NCI-H524 treated with DMSO at 0.1 percent for 48 hours (cell line): ENCODE measurements at regions not wholly inside any gene's neighbourhood (a gene's known extent, or its start where the extent isn't known, plus 50 kb on each side); places are given as distances from the start of the nearest gene placed in this dataset.
A peak's percentile ranks its signal among the peaks of the same experiment; 100 is the strongest.

Source experiments
- DNase-seq: peaks from one replicate; lab custom pipeline; 2025; lab: John Stamatoyannopoulos, UW

DNA sequence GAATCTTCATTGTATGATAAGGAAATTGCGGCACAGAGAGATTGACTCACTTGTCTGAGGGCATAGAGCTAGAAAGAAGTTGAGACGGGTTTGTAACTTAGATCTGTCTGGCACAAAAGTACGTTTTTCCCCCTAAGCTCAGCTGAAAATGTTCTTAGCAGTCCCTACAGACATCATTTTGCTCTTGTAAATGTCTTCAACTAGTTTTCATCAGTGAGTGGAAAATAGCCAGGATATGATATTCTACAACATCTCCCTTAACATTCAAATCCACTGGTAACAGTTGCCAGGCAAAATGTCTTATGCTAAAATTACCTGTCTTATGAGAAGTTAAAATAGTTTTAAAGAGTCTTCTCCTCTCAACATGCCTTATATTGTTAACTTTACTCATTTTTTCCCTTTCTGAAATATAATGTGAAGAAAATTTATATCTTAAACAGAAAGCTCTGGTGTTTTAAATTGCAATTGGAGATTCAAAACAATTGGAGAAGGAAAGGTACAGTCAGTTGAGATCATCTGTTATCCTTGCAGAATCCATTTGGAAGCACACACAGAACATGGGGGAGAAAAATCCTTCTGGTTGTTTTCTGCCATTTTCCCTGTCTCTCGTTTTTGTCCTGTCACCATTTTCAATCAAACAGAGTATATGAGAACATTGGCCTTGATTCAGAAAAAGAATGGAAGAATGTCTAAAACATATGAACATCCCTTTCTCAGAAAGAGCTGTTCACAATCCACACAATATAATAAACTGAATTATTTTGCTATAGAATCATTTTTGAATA lies 255.0 kb downstream of the TRIB2 start:
- DNase-seq, result no peak

DNA sequence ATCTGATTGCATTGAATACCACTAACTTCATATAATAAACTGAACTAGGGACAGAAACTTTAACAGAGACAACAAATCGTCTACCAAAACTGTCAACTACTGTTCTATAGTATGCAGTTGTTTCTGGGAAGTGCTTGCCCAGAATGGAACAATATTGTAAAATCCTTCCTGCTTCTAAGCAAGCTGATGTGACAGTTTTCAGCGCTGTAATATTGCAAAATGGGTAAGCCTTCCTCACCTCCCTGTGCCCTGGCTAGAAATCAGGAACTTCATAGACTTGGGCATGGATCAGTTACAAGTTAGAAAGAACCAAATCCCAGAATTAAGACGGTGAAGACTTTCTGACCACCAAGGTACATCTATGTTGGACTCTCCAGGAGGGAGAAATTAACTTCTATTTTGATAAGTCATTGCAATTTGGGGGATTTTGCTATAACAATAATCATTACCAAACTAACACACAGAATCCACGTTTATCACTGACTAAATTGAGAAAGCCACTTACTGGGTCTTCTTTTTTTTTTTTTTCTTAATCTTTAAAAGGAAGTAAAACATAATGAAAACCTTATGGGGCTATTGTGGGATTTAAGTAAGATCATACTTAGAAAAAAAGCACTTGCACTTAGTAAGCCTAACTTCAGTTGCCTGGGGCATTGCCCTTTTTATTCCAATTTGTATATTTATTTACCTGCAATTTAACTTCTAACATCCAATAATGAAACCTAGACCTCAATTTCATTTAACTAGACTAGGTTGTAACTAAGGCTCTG lies 261.5 kb downstream of the TRIB2 start:
- DNase-seq, result no peak

DNA sequence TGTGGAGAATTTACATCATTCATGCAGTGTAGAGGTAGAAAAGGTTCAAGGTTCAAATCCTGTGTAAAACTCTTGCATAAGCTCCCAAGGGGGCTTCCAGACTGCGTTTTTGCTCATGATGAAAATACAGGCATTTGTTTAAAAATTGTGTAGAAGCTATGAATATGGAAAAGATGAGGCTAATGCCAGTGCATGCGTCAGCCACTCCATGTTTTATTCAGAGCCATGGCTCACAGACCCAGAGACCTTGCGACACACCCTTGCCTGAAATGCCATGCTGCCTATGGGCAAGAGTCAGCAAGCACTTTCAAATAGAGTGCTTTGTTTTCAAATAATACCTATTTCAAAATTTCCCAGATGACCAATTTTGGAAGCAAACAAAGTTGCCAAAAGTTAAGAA lies 262.3 kb downstream of the TRIB2 start:
- no peak for DNase-seq

GRCh38 chr2:12980817-12981216 lies 264.1 kb downstream of the TRIB2 start:
- DNase-seq, result no peak

DNA sequence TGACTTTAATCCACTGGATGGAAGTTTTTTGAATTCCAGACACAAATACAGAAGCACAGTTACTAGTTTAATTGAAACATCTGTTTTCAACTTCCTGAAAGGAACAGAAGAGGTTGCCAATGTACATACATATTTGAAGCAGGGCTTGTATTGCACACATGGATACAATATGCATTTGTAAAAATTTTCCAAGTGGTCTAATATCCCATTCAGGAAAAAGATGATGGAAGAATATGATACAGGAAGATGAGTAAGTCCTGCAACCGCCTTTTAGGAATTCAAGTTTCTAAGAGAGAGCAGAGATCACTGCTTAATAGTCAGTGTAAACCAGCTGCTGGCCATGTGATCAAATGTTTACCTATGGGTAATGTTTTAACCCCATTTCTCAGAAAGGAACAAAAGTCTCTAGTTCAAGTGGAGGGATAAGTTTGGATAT lies 265.4 kb downstream of the TRIB2 start:
- DNase-seq, result no peak

GRCh38 chr2:12987246-12987645 lies 270.5 kb downstream of the TRIB2 start:
- no peak for DNase-seq

GRCh38 chr2:12988279-12988678 lies 271.5 kb downstream of the TRIB2 start:
- no peak for DNase-seq

DNA sequence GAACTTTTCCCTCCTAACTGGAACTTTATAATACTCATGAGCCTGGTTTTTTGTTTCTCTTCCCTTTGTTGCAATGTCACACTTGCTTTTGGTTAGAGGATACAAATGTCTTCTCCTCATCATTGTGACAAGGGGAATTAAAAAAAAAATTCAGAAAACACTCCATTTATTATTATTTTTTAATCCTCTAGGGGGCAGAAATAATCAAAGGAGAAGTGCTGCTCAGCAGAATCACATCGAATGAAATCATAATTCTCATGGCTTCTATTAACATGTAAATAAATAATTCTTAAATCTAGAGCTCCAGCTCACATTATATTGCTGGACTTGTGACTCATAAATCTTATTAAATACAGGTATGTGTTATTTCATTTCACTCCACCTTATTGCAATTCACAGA lies 273.8 kb downstream of the TRIB2 start:
- no peak for DNase-seq

DNA sequence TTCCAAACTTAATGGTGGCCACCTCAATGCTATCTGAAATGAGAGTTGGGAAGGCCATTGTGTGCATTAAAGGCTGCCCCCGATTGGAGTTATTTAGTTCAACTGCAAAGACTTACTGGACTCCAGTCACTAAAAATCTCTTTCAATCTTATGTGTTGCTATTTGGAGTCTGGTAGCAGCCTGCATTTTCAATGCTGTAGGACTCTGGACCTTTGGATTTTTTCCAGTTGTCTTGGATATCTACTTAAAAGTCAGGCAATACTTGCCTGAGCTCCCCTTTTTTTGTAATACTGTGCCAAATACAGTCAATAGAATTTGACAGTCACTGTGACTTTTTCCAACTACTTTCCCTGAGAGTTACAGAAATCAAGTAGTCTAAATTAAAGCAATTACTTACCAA lies 281.9 kb downstream of the TRIB2 start:
- no peak for DNase-seq

DNA sequence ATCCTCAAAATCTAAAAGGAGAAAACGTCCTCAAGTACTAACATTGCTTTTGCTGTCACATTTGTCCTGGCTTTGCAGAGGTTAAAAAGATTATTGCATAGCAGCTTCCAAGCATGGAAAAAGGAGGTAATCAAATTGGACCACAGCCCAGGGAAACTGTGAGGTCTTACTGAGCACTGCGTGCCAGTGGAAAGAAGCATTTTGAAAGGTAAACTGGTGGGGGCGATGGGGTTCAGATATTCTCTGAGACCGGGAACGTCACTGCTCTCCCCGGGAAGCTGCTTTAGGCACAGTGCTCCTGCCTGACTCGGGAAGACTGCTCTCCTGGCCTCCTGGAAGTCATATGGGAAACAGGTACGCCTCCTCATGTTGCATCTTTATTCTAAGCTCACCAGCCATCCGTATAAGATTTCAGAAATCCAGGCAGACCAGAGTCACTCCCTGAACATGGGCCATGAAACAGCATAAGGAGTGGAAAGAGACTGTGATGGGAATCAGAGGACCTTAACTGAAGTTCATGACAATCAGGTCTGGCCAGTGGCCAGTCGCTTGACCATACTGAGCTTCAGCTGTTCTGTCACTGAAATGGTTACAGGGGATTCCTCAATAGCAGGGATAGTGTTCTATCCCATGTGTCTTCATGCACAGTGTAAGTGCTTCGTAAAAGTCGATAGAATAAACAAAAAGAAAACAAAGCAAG lies 284.1 kb downstream of the TRIB2 start:
- DNase-seq, result no peak

DNA sequence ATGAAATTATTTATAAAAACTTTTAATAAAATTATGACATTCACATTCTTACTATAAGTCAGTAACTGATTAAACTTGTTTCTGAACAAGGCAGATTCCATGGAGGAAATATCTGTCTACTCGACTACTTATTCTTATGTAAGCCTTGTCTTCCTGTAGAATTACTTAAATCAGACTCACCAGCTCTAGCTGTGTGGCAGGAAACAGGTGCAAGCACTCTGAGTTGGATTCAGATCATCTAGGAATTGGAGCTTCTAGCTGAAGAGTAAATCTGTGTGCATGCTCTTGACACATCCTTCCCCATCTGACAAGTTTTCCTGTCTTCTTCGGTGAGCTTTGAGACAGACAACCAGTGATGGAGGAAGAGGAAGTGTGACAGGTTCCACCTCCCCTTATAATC lies 284.7 kb downstream of the TRIB2 start:
- no peak for DNase-seq

DNA sequence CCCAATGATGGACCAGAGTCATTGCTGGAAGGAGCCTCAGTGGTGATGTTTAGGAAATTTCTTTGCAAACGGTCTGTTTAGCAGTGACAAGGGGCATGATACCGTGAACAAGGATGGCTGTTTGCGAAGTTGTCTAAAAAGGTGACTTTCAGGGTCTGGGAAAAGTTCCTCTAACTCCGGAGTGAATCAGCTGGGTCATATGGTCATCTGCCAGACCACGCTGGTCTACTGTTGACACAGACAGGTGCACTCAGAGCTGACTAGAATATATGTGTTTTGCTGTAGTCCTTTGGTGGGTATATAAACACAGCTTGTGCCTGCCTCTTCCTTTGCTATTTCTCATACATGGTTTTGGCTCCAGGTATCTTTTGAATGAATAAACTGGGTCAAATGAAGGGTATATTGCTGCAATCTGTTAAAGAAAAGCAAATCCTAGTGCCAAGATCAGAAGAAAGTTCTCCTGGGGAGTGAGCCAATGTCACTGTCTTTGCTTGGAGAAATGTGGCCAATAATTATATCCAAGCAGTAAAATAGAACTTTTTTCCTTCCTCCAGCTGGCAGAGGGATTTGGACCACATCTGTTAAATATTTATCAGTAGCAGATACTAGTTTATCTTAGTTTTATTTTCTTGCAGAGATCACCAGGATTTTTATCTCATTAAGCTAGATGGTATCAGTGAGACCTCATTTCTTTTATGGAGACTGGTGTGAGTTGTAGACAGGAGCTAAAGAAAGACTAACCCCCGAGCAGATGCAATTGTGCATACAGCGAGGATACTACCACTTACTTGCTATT lies 286.0 kb downstream of the TRIB2 start:
- no peak for DNase-seq

GRCh38 chr2:13003500-13003899 lies 286.8 kb downstream of the TRIB2 start:
- no peak for DNase-seq

DNA sequence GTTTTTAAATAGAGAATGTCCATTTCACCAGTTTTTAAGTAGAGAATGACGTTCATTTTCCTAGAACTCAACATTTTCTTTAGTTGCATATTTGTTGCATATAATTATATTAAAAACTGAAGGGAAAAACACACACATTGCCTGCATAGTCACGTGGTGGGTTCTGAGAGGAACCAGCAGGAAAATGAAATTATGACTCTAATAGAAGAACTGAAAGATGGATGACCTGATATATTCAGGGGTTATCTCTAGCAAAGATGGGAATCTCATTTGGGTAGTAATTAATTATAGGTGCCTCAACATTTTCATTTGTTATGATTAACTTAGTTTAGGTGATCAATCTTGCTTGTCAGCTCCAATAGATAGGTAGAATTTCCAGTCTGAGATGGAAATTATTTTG lies 288.3 kb downstream of the TRIB2 start:
- DNase-seq, result no peak

GRCh38 chr2:13005761-13006335 lies 289.1 kb downstream of the TRIB2 start:
- DNase-seq, result no peak

DNA sequence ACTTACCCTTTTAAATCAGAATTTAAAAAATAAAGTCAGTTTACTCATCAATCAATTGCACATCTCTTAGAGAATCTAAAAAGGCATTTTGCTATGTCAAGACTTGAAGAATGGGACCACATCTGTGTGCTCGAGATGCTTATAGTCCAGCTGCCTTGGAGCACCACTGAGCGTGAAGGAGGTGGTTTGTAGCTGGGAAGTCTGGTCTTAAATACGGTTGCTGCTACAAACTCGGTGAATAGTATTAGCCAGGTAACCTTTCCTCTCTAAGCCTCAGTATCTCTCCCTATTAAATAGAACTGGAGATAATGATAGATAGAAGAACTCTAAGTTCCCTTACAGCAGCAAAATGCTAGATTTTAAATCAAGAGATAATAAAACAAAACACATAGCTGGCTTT lies 289.7 kb downstream of the TRIB2 start:
- no peak for DNase-seq

DNA sequence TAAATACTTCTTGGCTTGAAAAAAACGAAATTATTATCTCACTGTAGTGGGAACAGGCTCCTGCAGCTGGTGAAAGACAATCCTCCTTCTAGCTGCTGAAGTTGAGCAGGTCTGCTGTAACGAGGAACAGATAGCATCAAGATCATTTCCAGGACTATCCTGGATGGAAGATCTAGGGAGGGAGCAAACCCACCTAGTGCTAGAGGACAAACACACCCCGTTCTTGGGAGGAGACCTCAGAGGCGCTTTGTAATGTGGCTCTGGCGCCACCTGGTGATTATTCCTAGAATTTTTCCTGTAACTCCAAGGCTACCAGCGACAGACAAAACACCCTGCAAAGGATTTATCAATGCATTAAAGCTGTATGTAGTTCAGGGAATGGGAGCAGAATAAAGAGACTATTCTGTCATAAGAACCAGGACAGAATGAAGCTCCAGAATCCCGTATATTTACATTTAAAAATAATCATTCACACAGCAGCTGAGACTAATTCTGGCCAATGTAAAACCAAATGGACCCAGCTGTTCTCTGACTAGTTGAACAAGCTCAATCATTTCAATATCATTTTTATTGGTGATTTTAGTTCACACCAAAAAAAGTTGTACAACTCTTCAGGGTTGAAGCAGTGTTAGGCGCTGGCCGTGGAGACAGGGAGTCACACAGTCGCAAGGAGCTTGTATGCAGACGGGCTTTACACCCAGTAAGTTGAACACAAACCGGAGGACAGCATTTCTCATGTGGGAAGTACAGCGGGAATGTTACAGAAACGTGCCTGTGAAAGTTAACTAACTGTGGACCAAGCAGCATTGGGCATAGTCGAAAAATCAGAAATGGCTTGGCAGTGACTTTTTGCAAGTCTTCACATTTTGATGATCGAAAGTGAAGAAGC lies 290.3 kb downstream of the TRIB2 start:
- DNase-seq, result peak; percentile 47

DNA sequence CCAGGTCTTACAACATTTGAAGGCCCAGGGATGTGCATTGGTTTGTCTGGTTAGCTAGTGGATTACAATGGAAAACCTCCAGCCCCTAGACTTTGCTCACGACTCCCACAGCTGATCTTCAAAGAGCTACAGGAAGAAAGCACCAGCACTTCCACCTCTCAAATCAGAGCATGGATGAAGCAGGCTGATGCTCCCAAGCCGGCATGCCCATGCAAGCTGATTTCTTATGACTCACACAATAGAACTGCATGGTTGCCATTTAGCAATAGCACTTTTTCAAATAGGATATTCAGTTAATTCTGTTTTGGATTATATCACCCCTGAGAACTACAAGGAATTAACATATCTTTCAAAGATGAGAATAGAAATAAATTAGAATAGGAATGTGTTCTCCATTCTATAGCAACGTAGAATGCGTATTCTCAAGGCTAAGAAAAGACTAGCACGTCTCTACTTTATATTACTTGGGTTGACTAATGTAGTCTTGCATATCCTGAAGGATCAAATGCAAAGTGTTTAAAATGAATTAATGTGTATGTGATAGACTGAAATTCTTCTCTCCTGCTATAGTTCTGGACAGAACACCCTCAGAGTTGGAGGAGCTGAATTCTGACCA lies 292.4 kb downstream of the TRIB2 start:
- DNase-seq, result no peak

DNA sequence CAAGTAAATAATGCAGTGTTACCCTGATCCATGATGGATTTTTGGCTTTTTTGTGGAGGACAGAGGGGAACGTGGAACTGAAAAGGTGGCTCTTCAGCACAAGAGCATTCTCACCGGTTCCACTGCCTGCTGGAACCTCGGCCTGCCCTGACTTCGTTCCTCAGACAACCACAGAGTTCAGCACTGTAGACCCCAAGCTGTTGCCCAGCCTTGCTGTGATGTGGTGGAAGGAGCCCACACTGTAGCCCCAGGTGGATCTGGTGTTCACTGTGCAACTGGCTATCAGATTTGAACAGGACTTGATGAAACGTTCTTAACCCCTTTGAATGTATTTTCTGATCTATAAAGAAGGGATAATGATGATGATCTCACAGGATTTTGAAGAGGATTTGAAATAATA lies 293.5 kb downstream of the TRIB2 start:
- DNase-seq, result no peak

GRCh38 chr2:13014783-13015182 lies 298.0 kb downstream of the TRIB2 start:
- no peak for DNase-seq
